Cardiac septum (tissue), 1 donor: ENCODE measurements at regions not wholly inside any gene's neighbourhood (a gene's known extent, or its start where the extent isn't known, plus 50 kb on each side); places are given as distances from the start of the nearest gene placed in this dataset.
"Not testable (repeated sequence)": the region's sequence is repeated elsewhere in the genome, so short reads cannot be mapped to it uniquely, and the experiment has no call there.

ENCODE experiments used
- DNase-seq: peaks from one replicate; pipeline ENCODE4 v3.0.0-alpha.2; 2020; ENCODE audit warnings: low spot score
- intact Hi-C: fragments of 100-400 bp; cut with DNase I; formaldehyde crosslinking; loops from one replicate; pipeline ENCODE4 v1.14.0; 2022
- donor health status: DM: no; HTN: no; CAD: no.

- intact Hi-C loops = no loop called here
- no peak for DNase-seq
Measured at GRCh38 chr19:30245401-30246039, 126.7 kb upstream of the ZNF536 start.

- DNase-seq = no peak
- intact Hi-C loops = no loop called here
Measured at GRCh38 chr19:30249911-30250310, 122.3 kb upstream of the ZNF536 start.

DNA sequence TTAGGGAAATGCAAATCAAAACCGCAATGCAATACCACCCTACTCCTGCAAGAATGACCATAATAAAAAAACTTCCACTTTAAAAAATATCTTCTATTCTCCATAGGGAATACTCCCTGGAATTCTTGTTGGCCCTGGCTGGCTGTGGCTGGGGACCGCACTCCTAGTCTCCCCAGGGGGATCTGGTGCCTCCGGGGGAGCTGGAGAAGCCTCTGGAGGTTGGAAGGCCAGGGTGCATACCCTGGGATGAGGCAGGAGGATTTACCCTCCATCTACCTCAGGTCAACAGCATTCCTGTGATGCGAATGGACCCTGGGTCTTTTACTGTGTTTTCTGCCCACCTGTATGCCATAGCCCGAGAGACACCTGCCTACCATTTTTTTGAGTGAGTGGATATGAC is 120.0 kb upstream of the ZNF536 start:
- intact Hi-C loops = no loop called here
- no peak for DNase-seq

GRCh38 chr19:30253581-30253996 is 118.6 kb upstream of the ZNF536 start:
- no peak for DNase-seq

DNA sequence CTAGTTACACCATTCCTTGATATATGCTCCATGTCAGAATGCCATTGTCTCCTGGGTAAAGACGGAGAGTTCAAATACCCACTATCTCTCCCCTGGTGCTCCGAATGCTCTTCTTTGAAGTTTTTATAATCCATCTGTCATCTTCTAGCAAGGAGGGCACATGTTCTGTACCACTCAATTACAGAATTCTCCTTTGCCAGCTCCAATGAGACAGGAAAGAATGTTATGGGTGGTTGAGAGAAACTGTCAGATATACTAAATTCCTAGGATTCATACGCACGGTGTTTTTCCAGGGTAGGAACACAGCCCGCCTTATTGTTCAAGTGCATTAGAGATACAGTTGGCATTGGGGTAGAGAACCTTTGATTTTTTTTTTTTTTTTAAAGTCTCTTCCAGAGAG is 118.0 kb upstream of the ZNF536 start:
- no peak for DNase-seq
- intact Hi-C loops = no loop called here

More at GRCh38 chr19:30253581-30253996, 118.6 kb upstream of the ZNF536 start:
- intact Hi-C loops = no loop called here

- DNase-seq = no peak
- intact Hi-C loops = no loop called here
Measured at GRCh38 chr19:30254789-30255188, 117.4 kb upstream of the ZNF536 start.

- no peak for DNase-seq
- intact Hi-C loops = no loop called here
Measured at GRCh38 chr19:30255791-30256495, 116.2 kb upstream of the ZNF536 start.

DNA sequence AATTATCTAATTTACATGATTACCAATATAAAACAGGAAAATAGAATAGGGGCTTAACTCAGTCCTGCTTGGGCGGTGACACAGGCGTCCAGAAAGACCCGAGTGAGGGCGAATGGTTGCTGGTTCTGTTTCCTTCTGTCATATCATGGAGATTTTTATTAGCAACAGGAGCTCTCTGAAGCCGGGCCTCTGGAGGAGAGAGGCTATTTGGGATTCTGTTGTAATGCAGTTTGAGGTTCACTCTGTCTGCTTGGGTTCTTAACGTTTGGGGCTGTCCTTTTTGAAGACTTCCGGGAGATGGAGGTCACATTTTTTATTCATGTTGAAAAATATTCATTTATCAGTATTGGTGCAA is 115.7 kb upstream of the ZNF536 start:
- no peak for DNase-seq
- intact Hi-C loops = no loop called here

DNA sequence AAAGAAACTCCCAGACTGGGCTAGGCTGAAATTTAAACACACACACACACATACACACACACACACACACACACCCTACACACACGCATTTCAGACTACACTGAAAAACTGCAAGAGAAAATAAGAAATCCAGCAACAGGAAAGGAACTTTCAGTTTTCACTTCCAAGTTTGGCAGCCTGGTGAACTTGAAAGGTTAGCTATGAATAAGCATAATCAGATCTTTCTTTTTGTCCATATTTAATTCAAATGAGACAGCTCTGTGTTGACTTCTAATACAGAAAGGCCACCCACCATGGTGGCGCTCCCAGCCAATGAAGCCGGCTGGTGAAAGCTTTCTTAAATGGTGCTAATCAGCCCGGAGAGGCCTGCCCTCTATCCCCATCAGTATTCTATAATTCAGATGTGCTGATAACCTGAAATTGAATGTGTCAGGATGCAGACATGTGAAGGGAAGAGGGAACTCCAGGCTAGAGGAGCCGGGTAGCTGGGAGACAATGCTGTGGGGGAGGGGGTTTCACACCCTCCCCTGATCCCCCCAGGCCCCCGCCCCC is 108.3 kb upstream of the ZNF536 start:
- no peak for DNase-seq
- intact Hi-C loops = no loop called here

- DNase-seq, intact Hi-C loops: not testable (repeated sequence)
Measured at GRCh38 chr19:30265918-30266317, 106.3 kb upstream of the ZNF536 start.

GRCh38 chr19:30266687-30267086 is 105.5 kb upstream of the ZNF536 start:
- intact Hi-C loops = no loop called here

GRCh38 chr19:30267332-30267731 is 104.9 kb upstream of the ZNF536 start:
- intact Hi-C loops = no loop called here
- DNase-seq = no peak

More at GRCh38 chr19:30266687-30267086, 105.5 kb upstream of the ZNF536 start:
- no peak for DNase-seq

GRCh38 chr19:30268601-30269000 is 103.6 kb upstream of the ZNF536 start:
- no peak for DNase-seq
- intact Hi-C loops = no loop called here

- intact Hi-C loops = no loop called here
- no peak for DNase-seq
Measured at GRCh38 chr19:30269638-30270037, 102.5 kb upstream of the ZNF536 start.

DNA sequence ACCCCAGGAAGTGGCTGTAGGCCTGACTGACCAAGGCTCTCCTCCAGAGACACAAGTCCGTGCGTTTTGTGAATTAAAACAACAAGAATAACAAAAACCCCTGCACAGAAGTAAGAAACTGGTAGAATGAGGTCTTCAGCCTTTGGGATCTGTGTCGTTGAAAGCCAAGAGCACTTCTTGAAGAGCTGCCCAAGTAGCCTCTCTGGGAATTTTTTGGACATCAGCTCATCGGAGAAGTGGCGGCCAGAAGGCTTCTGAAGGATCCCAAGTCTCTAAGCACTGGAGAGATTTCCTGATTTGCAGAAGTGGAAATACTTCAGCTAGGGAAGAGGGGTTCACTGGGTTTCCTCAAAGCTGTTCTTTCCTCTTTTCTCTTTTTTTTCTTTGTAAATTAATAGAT is 100.4 kb upstream of the ZNF536 start:
- DNase-seq = no peak
- intact Hi-C loops = no loop called here

- DNase-seq = no peak
- intact Hi-C loops = no loop called here
Measured at GRCh38 chr19:30272554-30272953, 99.6 kb upstream of the ZNF536 start.

DNA sequence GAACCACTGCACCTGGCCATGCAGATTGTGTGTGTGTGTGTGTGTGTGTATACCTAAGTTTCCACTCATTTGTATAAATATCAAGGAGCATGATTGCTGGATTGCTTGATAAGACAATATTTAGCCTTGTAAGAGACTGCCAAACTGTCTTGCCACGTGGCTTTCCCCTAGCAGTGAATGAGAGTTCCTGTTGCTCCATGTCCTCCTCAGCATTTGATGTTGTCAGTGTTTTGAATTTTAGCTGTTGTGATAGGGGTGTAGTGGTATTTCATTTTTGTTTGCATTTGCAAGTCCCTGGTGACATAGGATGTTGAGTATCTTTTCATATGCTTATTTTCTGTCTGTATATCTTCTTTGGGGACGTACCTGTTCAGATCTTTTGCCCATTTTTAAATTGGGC is 99.0 kb upstream of the ZNF536 start:
- DNase-seq = no peak
- intact Hi-C loops = no loop called here

GRCh38 chr19:30274987-30275386 is 97.2 kb upstream of the ZNF536 start:
- DNase-seq = no peak
- intact Hi-C loops = no loop called here

- intact Hi-C loops = no loop called here
Measured at GRCh38 chr19:30276011-30276882, 95.9 kb upstream of the ZNF536 start.

DNA sequence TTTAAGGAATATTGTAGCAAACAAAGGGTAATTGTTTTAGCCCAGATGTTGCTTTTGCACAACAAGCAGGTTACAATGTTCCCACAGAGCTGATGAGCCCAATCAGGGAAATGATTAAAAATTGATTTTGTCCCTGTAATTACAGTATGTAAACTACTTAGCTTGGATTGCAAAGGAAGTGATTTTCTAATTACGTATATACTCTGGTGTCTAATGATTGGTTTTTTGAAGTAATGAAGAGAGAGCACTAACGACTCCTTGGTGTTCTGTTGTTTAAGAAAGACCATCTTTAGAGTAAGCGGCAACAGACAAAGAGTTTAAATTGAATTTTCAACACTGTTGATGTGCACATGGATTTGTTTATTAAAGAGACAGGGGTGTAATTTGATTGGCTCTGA is 95.3 kb upstream of the ZNF536 start:
- no peak for DNase-seq
- intact Hi-C loops = no loop called here

More at GRCh38 chr19:30276011-30276882, 95.9 kb upstream of the ZNF536 start:
- no peak for DNase-seq
